ENCODE measurements at regions not wholly inside any gene's neighbourhood (a gene's known extent, or its start where the extent isn't known, plus 50 kb on each side); places are given as distances from the start of the nearest gene placed in this dataset.

GRCh38 chr11:39617971-39618370 lies 1841.5 kb downstream of the LRRC4C start:
- Histone ChIP-seq H3K36me3 (no peaks in the 10 kb centered on the region), H3K4me3 (no peak overlapping the region), H3K4me1 (no peaks in the 10 kb centered on the region), H3K27me3 (no peaks in the 10 kb centered on the region), H3K27ac (no peak overlapping the region), H3K9me3 (peaks cover 0 to 24% (median 6%) of the 10 kb centered on the region in 12 donors)
- intact Hi-C loops (cut with DNase I): no loop called here
- ATAC-seq: no peak
- TF ChIP-seq CTCF (IDR thresholded peaks at IDR 0.05) (no peak), POLR2A (IDR thresholded peaks at IDR 0.05) (no peak)
- WGBS, 4 donors: 62 to 63% (median 62%) methylated on average over 2 of the region's 2 CpGs
- DNase-seq: no peak

- no peak for TF ChIP-seq POLR2A (IDR thresholded peaks at IDR 0.05)
- TF ChIP-seq CTCF (IDR thresholded peaks at IDR 0.05): no peak
- no peaks in the 10 kb centered on the region for H3K36me3 ChIP-seq
- H3K9me3 ChIP-seq: peaks cover 0 to 3% (median 0%) of the 10 kb centered on the region in 12 donors
- H3K4me3 ChIP-seq: no peak overlapping the region
- no peaks in the 10 kb centered on the region for H3K27me3 ChIP-seq
- ATAC-seq (no peak), DNase-seq (no peak)
- intact Hi-C loops (cut with DNase I): no loop called here
- no peak overlapping the region for H3K27ac ChIP-seq
- WGBS, 4 donors: 45 to 74% (median 61%) methylated on average over 1 of the region's 1 CpG
- no peaks in the 10 kb centered on the region for H3K4me1 ChIP-seq
Measured at GRCh38 chr11:39589391-39589790, 1870.1 kb downstream of the LRRC4C start.

GRCh38 chr11:39586036-39586435 lies 1873.4 kb downstream of the LRRC4C start:
- 49 to 65% (median 57%) methylated on average over 1 of the region's 1 CpG for WGBS, 4 donors
- Histone ChIP-seq H3K27ac (no peak overlapping the region), H3K4me1 (no peaks in the 10 kb centered on the region), H3K36me3 (no peaks in the 10 kb centered on the region), H3K27me3 (no peaks in the 10 kb centered on the region), H3K4me3 (no peak overlapping the region), H3K9me3 (no peaks in the 10 kb centered on the region)
- TF ChIP-seq CTCF (IDR thresholded peaks at IDR 0.05) (no peak), POLR2A (IDR thresholded peaks at IDR 0.05) (no peak)
- ATAC-seq (no peak), DNase-seq (no peak)
- intact Hi-C loops (cut with DNase I): no loop called here

DNA sequence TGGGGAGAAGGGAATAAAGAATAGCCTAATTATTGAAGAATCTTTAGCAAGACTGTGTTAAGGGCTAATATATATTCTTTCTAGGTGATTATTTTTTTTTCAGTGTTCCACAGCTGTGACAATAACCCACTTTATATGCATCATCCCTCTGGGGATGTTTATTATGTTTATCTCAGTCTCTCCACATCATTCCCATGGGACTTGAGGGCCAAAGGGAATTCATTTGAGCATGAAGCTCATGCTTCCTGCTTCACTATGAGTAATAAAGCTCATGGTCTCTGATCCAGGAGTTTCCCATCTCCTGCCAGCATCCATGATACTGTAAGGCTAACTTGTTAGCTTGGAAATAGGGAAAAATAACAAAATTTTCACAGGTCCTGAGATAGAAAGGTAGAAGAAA lies 1888.4 kb downstream of the LRRC4C start:
- H3K36me3 ChIP-seq: no peaks in the 10 kb centered on the region

More for the DNA sequence above, 1888.4 kb downstream of the LRRC4C start:
- Histone ChIP-seq H3K4me3 (no peak overlapping the region), H3K27ac (no peak overlapping the region), H3K4me1 (no peaks in the 10 kb centered on the region), H3K9me3 (peaks cover 0 to 5% (median 0%) of the 10 kb centered on the region in 12 donors), H3K27me3 (no peaks in the 10 kb centered on the region)
- ATAC-seq (no peak), DNase-seq (no peak)
- intact Hi-C loops (cut with DNase I): no loop called here
- TF ChIP-seq CTCF (IDR thresholded peaks at IDR 0.05): no peak
- TF ChIP-seq POLR2A (IDR thresholded peaks at IDR 0.05): no peak
